HEK293 (cell line): ENCODE measurements at regions not wholly inside any gene's neighbourhood (a gene's known extent, or its start where the extent isn't known, plus 50 kb on each side); places are given as distances from the start of the nearest gene placed in this dataset.

ENCODE experiments used
- CTCF ChIA-PET: fragments of 350-600 bp; formaldehyde crosslinking; extraction: SDS; loops from one replicate; lab custom pipeline; 2021; ENCODE audit warnings: antibody characterized with exemption; lab: Yijun Ruan, JAX
- POLR2A ChIA-PET: fragments of 300-600 bp; formaldehyde crosslinking; extraction: SDS; loops from one replicate; lab custom pipeline; 2020; ENCODE audit warnings: antibody characterized with exemption, inconsistent platforms; lab: Yijun Ruan, JAX
- H3K27ac ChIP-seq: fragments of 200-500 bp; sonication (Bioruptor generic); 2 replicates; pipeline ENCODE4 v1.5.1; 2014; ENCODE audit warnings: low read depth, low read length, control low read depth, inconsistent platforms; ENCODE audit errors: extremely low read depth
- H3K36me3 ChIP-seq, 2 experiments: fragments of 200-500 bp in 1 of 2; sonication (Bioruptor generic) in 1 of 2; 1 replicate in 1 of 2; 2 replicates in 1 of 2; pipeline ENCODE4 v1.5.1; 2014 to 2017; ENCODE audit warnings: inconsistent platforms in 2 of 2, low read length in 2 of 2; ENCODE audit not compliant: control insufficient read depth in 2 of 2, insufficient read depth in 1 of 2
- H3K4me1 ChIP-seq: fragments of 200-500 bp; sonication (Bioruptor generic); 2 replicates; pipeline ENCODE4 v1.5.1; 2014; ENCODE audit warnings: mild to moderate bottlenecking, low read length, inconsistent platforms; ENCODE audit not compliant: control insufficient read depth, insufficient read depth
- H3K4me3 ChIP-seq: 2 replicates; pipeline ENCODE4 v1.5.1; 2011; ENCODE audit warnings: low read depth, mild to moderate bottlenecking, control low read depth, low read length, moderate library complexity
- H3K9me3 ChIP-seq: fragments of 200-500 bp; sonication (Bioruptor generic); 2 replicates; pipeline ENCODE4 v1.5.1; 2014; ENCODE audit warnings: low read depth, low read length, inconsistent platforms; ENCODE audit not compliant: control insufficient read depth, insufficient read depth
- GLIS1 ChIP-seq: fragments of 450-650 bp; formaldehyde crosslinking; IDR thresholded peaks from 2 replicates; pipeline ENCODE4 v1.5.1; 2016; ENCODE audit warnings: missing biosample characterization, missing genetic modification characterization
- TRIM28 ChIP-seq: IDR thresholded peaks from 2 replicates; pipeline ENCODE4 v1.6.1; 2011; ENCODE audit warnings: low read length, control low read depth, borderline replicate concordance
- YY2 ChIP-seq: fragments of 450-650 bp; formaldehyde crosslinking; IDR thresholded peaks from 2 replicates; pipeline ENCODE4 v1.5.1; 2016; ENCODE audit warnings: missing biosample characterization, missing genetic modification characterization
- ZFP3 ChIP-seq: fragments of 450-650 bp; formaldehyde crosslinking; IDR thresholded peaks from 2 replicates; pipeline ENCODE4 v1.5.1; 2016; ENCODE audit warnings: low read depth, missing biosample characterization, missing genetic modification characterization
- ZNF16 ChIP-seq: fragments of 450-650 bp; formaldehyde crosslinking; IDR thresholded peaks from 2 replicates; pipeline ENCODE4 v1.5.1; 2016; ENCODE audit warnings: low read depth, missing biosample characterization, missing genetic modification characterization
- ZNF211 ChIP-seq: fragments of 450-650 bp; formaldehyde crosslinking; IDR thresholded peaks from 2 replicates; pipeline ENCODE4 v1.5.1; 2016; ENCODE audit warnings: low read depth, missing biosample characterization, missing genetic modification characterization
- ZNF239 ChIP-seq: fragments of 450-650 bp; formaldehyde crosslinking; IDR thresholded peaks from 2 replicates; pipeline ENCODE4 v1.5.1; 2016; ENCODE audit warnings: missing biosample characterization, missing genetic modification characterization
- ZNF324 ChIP-seq: fragments of 450-650 bp; formaldehyde crosslinking; IDR thresholded peaks from 2 replicates; pipeline ENCODE4 v1.5.1; 2016; ENCODE audit warnings: missing biosample characterization, missing genetic modification characterization
- ZNF529 ChIP-seq: fragments of 450-650 bp; formaldehyde crosslinking; IDR thresholded peaks from 2 replicates; pipeline ENCODE4 v1.5.1; 2017; ENCODE audit warnings: missing genetic modification characterization, missing biosample characterization; ENCODE audit not compliant: insufficient replicate concordance
- ZNF544 ChIP-seq: fragments of 450-650 bp; formaldehyde crosslinking; IDR thresholded peaks from 2 replicates; pipeline ENCODE4 v1.5.0; 2017; ENCODE audit warnings: missing biosample characterization, missing genetic modification characterization
- ZNF549 ChIP-seq: fragments of 450-650 bp; IDR thresholded peaks from 2 replicates; pipeline ENCODE4 v1.5.1; 2018; ENCODE audit warnings: missing biosample characterization, missing genetic modification characterization, mild to moderate bottlenecking, inconsistent platforms, moderate library complexity
- ZNF560 ChIP-seq: fragments of 450-650 bp; formaldehyde crosslinking; IDR thresholded peaks from 2 replicates; pipeline ENCODE4 v1.5.1; 2017; ENCODE audit warnings: missing biosample characterization, missing genetic modification characterization, borderline replicate concordance
- ZNF571 ChIP-seq: fragments of 450-650 bp; formaldehyde crosslinking; IDR thresholded peaks from 2 replicates; pipeline ENCODE4 v1.5.0; 2017; ENCODE audit warnings: missing biosample characterization, missing genetic modification characterization
- ZNF664 ChIP-seq: fragments of 450-650 bp; formaldehyde crosslinking; IDR thresholded peaks from 2 replicates; pipeline ENCODE4 v1.5.1; 2016; ENCODE audit warnings: missing biosample characterization, missing genetic modification characterization
- ZSCAN23 ChIP-seq: fragments of 450-650 bp; formaldehyde crosslinking; IDR thresholded peaks from 2 replicates; pipeline ENCODE4 v1.5.1; 2016; ENCODE audit warnings: missing biosample characterization, missing genetic modification characterization
- TF ChIP-seq, protein P1 (sequence below): fragments of 450-650 bp; formaldehyde crosslinking; IDR thresholded peaks from 2 replicates; pipeline ENCODE4 v1.5.1; 2016; ENCODE audit warnings: missing biosample characterization, missing genetic modification characterization
- TF ChIP-seq, protein P2 (sequence below): fragments of 450-650 bp; formaldehyde crosslinking; IDR thresholded peaks from 2 replicates; pipeline ENCODE4 v1.5.1; 2016; ENCODE audit warnings: missing biosample characterization, missing genetic modification characterization
- TF ChIP-seq, protein P3 (sequence below): fragments of 450-650 bp; formaldehyde crosslinking; IDR thresholded peaks from 2 replicates; pipeline ENCODE4 v1.5.1; 2016; ENCODE audit warnings: missing biosample characterization, missing genetic modification characterization, low read depth

DNA sequence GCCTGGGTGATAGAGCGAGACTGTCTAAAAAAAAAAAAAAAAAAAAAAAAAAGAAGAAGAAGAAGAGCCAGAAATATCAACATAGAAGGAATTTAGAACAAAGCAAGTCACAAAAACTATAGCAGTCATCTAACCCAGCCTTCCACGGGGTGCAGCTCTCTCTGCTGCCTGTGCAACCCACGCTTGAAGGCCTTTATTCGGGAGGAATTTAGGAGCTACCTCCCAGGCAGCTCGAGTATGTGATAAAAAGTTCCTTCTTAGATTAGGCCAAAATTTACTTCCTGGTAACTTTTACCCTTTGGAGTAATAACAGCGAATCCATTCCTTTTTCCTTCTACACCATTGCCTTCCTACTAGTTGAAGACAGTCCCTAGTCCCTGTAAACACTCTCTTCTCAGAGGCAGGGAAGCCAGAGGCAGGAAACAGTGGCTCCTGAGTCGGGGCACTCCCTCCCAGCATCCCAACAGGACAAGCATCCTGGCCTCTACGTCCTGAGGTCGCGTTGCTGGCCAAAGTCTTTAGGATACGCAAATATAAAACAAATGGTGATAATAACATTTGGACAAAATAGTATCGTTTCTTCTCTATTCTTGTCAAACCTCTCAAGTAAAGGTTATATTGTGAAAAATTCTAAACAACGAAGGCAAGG lies 109.3 kb upstream of the KMT2C start:
- Histone ChIP-seq H3K36me3 (no peaks in the 10 kb centered on the region), H3K9me3 (no peaks in the 10 kb centered on the region), H3K27ac (no peak overlapping the region), H3K4me3 (no peak overlapping the region), H3K4me1 (no peaks in the 10 kb centered on the region)
- TF ChIP-seq ZNF549 (no peak), ZNF664 (no peak), TRIM28 (no peak), ZNF324 (tag by site-specific recombination) (no peak), ZNF16 (tag by site-specific recombination) (no peak)
- TF ChIP-seq, protein P1, sequence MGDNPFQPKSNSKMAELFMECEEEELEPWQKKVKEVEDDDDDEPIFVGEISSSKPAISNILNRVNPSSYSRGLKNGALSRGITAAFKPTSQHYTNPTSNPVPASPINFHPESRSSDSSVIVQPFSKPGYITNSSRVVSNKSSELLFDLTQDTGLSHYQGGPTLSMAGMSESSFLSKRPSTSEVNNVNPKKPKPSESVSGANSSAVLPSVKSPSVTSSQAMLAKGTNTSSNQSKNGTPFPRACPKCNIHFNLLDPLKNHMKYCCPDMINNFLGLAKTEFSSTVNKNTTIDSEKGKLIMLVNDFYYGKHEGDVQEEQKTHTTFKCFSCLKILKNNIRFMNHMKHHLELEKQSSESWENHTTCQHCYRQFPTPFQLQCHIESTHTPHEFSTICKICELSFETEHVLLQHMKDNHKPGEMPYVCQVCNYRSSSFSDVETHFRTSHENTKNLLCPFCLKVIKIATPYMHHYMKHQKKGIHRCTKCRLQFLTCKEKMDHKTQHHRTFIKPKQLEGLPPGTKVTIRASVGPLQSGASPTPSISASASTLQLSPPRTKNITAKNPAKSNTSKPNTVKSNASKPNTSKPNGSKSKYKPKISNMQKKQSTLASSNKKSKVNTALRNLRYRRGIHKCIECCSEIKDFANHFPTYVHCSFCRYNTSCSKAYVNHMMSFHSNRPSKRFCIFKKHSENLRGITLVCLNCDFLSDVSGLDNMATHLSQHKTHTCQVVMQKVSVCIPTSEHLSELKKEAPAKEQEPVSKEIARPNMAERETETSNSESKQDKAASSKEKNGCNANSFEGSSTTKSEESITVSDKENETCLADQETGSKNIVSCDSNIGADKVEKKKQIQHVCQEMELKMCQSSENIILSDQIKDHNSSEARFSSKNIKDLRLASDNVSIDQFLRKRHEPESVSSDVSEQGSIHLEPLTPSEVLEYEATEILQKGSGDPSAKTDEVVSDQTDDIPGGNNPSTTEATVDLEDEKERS = no peak
- ChIA-PET POLR2A (no interaction called here), CTCF (no interaction called here)

DNA sequence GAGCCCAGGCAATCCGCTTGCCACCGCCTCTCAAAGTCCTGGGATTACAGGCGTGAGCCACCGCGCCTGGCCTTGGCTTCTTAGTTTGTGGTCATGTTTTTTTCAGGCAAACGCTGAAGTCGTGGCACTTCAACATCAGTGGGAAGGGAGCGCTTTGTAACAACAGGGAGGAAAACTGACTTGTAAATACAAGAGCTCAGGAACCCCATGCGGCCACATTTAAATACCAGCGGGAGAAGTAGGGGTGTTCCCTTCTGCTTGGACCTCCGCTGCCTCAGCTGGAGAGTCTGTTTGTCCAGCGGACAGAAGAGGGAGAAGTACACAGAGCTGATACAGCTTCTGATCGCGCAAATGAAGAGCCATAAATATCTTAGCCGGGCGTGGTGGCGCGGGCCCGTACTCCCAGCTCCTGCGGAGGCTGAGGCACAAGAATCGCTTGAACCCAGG lies 108.7 kb upstream of the KMT2C start:
- TF ChIP-seq, protein P2, sequence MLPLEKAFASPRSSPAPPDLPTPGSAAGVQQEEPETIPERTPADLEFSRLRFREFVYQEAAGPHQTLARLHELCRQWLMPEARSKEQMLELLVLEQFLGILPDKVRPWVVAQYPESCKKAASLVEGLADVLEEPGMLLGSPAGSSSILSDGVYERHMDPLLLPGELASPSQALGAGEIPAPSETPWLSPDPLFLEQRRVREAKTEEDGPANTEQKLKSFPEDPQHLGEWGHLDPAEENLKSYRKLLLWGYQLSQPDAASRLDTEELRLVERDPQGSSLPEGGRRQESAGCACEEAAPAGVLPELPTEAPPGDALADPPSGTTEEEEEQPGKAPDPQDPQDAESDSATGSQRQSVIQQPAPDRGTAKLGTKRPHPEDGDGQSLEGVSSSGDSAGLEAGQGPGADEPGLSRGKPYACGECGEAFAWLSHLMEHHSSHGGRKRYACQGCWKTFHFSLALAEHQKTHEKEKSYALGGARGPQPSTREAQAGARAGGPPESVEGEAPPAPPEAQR = no peak
- no peak for TF ChIP-seq ZNF560 (tag by site-specific recombination)
- TF ChIP-seq GLIS1 (tag by site-specific recombination) = no peak
- TF ChIP-seq ZNF211 (tag by site-specific recombination) = no peak
- TF ChIP-seq ZNF544 = no peak
- no peak for TF ChIP-seq ZNF239 (tag by site-specific recombination)
- no peak for TF ChIP-seq ZSCAN23 (tag by site-specific recombination)
- TF ChIP-seq YY2 (tag by site-specific recombination) = no peak
- TF ChIP-seq ZFP3 = no peak
- TF ChIP-seq, protein P3, sequence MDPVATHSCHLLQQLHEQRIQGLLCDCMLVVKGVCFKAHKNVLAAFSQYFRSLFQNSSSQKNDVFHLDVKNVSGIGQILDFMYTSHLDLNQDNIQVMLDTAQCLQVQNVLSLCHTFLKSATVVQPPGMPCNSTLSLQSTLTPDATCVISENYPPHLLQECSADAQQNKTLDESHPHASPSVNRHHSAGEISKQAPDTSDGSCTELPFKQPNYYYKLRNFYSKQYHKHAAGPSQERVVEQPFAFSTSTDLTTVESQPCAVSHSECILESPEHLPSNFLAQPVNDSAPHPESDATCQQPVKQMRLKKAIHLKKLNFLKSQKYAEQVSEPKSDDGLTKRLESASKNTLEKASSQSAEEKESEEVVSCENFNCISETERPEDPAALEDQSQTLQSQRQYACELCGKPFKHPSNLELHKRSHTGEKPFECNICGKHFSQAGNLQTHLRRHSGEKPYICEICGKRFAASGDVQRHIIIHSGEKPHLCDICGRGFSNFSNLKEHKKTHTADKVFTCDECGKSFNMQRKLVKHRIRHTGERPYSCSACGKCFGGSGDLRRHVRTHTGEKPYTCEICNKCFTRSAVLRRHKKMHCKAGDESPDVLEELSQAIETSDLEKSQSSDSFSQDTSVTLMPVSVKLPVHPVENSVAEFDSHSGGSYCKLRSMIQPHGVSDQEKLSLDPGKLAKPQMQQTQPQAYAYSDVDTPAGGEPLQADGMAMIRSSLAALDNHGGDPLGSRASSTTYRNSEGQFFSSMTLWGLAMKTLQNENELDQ (tag by site-specific recombination) = no peak
- no peaks in the 10 kb centered on the region for H3K36me3 ChIP-seq
- H3K4me3 ChIP-seq = no peak overlapping the region
- H3K9me3 ChIP-seq = no peaks in the 10 kb centered on the region
- no peak overlapping the region for H3K27ac ChIP-seq
- POLR2A ChIA-PET = no interaction called here
- H3K4me1 ChIP-seq = no peaks in the 10 kb centered on the region
- CTCF ChIA-PET = no interaction called here

DNA sequence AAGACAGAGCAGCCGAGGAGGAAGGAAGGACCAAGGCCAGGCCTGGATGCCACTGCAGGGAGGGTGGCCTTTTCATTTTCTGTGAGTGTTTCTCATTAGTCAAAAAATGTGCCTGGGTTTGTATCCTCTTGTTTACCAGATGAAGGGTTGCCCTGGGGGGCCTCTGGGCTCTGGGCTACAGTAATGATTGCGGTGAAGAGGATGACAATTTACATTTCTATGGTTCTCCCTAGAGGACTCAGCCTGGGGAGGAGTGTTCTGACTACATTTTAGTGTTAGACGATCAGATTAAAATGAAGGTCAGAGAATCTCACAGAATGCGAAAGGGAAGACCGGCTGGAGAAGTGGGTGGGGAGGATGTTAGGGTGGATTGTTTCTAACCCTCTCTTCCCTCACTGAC lies 108.0 kb upstream of the KMT2C start:
- ChIA-PET POLR2A (no interaction called here), CTCF (no interaction called here)
- H3K27ac ChIP-seq = no peak overlapping the region
- H3K4me1 ChIP-seq = no peaks in the 10 kb centered on the region
- H3K9me3 ChIP-seq = no peaks in the 10 kb centered on the region
- H3K36me3 ChIP-seq = no peaks in the 10 kb centered on the region
- no peak overlapping the region for H3K4me3 ChIP-seq
- TF ChIP-seq ZNF529 (tag by site-specific recombination) (no peak), ZNF571 (tag by site-specific recombination) (no peak)
